ENCODE measurements at regions not wholly inside any gene's neighbourhood (a gene's known extent, or its start where the extent isn't known, plus 50 kb on each side); places are given as distances from the start of the nearest gene placed in this dataset.

DNA sequence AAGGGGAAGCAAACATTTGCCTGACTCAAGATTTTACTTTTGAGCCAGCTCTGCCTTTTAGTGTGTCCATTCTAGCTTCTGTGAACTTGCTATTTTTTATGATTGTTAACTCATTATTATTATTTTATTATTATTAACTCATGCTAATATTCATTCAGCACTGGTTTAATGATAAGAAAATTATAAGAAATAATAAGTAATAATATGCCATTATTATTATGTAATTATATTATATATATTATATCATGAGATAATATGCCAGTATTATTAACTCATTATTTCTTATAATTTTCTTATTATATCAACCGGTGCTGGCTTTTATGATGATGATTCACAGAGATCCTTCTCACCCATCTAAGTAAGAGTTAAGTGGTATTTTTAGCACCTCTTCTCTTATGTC lies 79.3 kb upstream of the NPVF start:
- TF ChIP-seq, protein P1, sequence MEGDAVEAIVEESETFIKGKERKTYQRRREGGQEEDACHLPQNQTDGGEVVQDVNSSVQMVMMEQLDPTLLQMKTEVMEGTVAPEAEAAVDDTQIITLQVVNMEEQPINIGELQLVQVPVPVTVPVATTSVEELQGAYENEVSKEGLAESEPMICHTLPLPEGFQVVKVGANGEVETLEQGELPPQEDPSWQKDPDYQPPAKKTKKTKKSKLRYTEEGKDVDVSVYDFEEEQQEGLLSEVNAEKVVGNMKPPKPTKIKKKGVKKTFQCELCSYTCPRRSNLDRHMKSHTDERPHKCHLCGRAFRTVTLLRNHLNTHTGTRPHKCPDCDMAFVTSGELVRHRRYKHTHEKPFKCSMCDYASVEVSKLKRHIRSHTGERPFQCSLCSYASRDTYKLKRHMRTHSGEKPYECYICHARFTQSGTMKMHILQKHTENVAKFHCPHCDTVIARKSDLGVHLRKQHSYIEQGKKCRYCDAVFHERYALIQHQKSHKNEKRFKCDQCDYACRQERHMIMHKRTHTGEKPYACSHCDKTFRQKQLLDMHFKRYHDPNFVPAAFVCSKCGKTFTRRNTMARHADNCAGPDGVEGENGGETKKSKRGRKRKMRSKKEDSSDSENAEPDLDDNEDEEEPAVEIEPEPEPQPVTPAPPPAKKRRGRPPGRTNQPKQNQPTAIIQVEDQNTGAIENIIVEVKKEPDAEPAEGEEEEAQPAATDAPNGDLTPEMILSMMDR (IDR thresholded peaks at IDR 0.05; ENCODE audit: insufficient read depth, low read length): no peak
- TF ChIP-seq POLR2AphosphoS5 (IDR thresholded peaks at IDR 0.05; ENCODE audit: low read depth) (no peak), GABPA (IDR thresholded peaks at IDR 0.05; ENCODE audit: low read depth) (no peak)
- TF ChIP-seq, protein P2, sequence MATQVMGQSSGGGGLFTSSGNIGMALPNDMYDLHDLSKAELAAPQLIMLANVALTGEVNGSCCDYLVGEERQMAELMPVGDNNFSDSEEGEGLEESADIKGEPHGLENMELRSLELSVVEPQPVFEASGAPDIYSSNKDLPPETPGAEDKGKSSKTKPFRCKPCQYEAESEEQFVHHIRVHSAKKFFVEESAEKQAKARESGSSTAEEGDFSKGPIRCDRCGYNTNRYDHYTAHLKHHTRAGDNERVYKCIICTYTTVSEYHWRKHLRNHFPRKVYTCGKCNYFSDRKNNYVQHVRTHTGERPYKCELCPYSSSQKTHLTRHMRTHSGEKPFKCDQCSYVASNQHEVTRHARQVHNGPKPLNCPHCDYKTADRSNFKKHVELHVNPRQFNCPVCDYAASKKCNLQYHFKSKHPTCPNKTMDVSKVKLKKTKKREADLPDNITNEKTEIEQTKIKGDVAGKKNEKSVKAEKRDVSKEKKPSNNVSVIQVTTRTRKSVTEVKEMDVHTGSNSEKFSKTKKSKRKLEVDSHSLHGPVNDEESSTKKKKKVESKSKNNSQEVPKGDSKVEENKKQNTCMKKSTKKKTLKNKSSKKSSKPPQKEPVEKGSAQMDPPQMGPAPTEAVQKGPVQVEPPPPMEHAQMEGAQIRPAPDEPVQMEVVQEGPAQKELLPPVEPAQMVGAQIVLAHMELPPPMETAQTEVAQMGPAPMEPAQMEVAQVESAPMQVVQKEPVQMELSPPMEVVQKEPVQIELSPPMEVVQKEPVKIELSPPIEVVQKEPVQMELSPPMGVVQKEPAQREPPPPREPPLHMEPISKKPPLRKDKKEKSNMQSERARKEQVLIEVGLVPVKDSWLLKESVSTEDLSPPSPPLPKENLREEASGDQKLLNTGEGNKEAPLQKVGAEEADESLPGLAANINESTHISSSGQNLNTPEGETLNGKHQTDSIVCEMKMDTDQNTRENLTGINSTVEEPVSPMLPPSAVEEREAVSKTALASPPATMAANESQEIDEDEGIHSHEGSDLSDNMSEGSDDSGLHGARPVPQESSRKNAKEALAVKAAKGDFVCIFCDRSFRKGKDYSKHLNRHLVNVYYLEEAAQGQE (IDR thresholded peaks at IDR 0.05; ENCODE audit: insufficient replicate concordance, low read depth): no peak

Data from HL-60 (cell line).